NOMO-1 (cell line): ENCODE measurements at regions not wholly inside any gene's neighbourhood (a gene's known extent, or its start where the extent isn't known, plus 50 kb on each side); places are given as distances from the start of the nearest gene placed in this dataset.
"Not testable (repeated sequence)": the region's sequence is repeated elsewhere in the genome, so short reads cannot be mapped to it uniquely, and the experiment has no call there.

Source experiments
- DNase-seq, 2 experiments: peaks; one replicate each; lab custom pipeline; 2025; ENCODE audit not compliant: unreplicated experiment in 2 of 2; lab: John Stamatoyannopoulos, UW

DNA sequence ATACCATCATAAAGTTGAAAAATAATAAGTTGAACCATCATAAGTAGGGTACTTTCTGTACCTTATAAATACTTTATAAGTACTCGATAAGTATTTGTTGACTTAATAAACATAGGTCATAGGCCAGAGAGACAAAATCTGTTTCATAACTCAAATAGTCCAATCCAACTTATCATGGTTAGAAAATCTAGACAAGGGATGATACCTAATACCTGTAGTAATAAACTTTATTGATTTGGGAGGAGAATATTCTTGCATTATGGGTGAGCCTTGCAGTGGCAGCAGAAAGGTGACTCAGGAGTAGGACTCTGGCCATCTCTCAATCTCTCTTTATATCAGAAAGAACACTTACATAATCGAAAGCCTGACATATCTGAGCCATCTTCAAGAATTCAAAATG is 466.8 kb upstream of the GRIN3A start:
- no peak for DNase-seq

GRCh38 chr9:102202126-102202525 is 463.7 kb upstream of the GRIN3A start:
- DNase-seq, result no peak

- DNase-seq, result no peak
These were observed 447.5 kb upstream of the GRIN3A start for GRCh38 chr9:102185962-102186361.

DNA sequence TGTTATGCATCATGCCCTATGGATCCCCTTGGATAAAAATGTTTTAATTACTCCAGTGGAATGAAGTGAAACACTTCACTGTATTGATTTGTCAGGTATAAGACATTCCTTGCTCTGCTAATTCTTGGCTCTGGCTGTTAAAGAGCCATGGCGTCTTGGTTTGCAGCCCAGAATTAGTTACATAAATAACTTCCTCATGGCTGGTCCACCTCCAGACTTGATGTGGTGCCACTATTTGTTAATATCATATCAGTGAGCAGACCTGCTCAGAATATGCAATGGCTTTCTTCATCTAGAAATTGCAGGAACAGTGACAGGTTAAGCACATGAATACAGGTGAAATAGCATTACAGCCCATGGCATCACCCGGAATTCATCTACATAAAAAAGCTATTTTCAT is 446.9 kb upstream of the GRIN3A start:
- DNase-seq, result no peak

GRCh38 chr9:102178811-102179210 is 440.4 kb upstream of the GRIN3A start:
- DNase-seq, result no peak

DNA sequence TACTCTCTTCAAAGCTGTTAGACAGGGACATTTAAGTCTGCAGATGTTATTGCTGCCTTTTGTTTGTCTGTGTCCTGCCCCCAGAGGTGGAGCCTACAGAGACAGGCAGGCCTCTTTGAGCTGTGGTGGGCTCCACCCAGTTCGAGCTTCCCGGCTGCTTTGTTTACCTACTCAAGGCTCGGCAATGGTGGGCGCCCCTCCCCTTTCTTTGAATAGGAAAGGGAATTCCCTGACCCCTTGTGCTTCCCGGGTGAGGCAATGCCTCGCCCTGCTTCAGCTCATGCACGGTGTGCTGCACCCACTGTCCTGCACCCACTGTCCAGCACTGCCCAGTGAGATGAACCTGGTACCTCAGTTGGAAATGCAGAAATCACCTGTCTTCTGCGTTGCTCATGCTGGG is 435.8 kb upstream of the GRIN3A start:
- not testable (repeated sequence) for DNase-seq

DNA sequence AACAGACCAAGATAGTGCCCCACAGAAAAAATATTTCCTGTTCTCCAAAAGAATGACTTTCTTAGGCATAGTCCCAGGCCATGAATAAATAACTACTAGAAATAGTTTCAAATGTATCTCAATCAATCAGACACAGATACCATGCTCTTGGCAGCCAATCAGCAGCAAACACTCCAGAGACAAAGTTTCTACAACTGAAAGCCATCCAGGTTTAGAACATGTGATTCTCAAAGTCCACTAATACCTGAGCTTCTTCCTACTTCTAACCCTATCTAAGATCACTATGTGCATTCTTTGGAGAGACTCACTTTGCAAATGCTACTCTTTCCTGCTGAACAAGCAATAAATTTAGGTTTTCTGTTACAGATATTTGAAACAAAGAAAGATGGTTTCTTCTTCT is 425.8 kb upstream of the GRIN3A start:
- no peak for DNase-seq

DNA sequence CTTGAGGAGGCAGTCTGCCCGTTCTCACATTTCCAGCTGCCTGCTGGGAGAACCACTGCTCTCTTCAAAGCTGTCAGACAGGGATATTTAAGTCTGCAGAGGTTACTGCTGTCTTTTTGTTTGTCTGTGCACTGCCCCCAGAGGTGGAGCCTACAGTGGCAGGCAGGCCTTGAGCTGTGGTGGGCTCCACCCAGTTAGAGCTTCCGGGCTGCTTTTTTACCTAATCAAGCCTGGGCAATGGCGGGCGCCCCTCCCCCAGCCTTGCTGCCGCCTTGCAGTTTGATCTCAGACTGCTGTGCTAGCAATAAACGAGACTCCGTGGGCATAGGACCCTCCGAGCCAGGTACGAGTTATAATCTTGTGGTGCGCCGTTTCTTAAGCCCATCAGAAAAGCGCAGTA is 414.6 kb upstream of the GRIN3A start:
- DNase-seq, result not testable (repeated sequence)

- no peak for DNase-seq
These were observed 397.3 kb upstream of the GRIN3A start for GRCh38 chr9:102135768-102136167.

GRCh38 chr9:102124465-102124864 is 386.0 kb upstream of the GRIN3A start:
- no peak for DNase-seq

DNA sequence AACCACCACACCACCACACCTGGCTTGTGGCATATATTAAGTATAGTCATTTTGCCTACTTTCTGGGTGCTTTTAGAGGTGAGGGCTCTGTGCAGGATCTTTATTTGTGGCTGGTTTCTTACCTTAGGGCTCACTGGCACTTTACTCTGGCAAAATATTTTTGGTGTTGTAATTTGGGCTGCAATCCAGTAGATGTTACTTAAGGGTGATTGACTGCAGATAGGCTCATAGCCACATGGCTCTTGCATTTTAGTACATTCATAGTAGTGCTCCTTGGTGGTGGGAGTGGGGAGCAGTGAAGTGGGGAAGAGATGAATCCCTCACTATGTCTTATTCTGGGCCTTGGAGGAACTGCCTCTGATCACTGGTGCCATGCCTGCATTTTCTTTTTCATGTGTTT is 376.1 kb upstream of the GRIN3A start:
- DNase-seq, result no peak

DNA sequence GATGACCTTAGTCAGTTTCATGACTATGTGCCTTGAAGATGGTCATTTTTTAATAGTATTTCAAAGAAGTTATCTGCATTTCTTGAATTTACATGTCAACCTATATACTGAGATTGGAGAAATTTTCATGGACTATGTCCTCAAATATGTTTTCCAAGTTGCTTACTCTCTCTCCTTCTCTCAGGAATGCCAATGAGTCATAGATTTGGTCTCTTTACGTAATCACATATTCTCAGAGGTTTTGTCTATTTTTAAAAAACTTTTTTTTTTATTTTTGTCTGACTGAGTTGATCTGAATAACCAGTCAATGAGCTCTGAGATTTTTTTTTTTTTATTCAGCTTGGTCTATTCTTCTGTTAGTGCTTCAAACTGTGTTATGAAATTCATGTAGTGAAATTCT is 374.7 kb upstream of the GRIN3A start:
- no peak for DNase-seq

DNA sequence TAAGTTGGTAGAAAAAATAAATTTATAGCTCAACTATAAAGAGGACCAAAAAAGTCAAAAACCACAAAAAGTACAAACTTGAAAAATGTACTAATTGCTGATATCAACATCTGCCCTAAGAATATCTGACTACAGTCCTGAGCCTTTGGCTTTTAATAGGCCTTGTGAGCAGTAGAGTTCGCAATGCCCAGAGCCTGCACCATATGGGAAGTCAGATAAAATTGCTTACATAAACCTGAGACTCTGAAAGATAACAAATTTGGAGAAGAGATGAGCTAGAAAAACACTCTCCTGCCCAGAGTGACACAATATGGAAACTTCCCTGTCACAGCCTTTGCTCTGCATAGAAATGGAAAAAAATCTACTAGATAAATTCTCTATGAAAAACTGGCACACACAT is 368.0 kb upstream of the GRIN3A start:
- no peak for DNase-seq

DNA sequence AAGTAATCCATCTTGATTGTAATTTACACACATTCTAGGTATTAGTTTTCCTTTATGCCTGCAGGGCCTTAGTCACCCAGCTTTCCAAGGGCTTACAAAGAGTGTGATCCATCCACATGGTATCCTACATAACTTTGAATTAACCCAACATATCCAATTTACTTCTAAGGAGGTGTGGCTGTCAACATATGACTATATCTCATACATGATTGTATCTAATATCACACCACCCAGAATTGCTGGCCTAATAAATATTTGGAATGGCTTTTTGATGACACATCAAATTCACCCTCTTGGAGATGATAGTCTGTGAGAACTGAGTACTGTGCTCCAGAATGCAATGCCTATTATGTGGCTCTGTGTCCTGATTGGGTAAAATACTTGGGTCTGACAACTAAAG is 363.3 kb upstream of the GRIN3A start:
- DNase-seq, result no peak

- DNase-seq, result no peak
These were observed 348.7 kb upstream of the GRIN3A start for GRCh38 chr9:102087141-102087540.

- DNase-seq, result no peak
These were observed 347.1 kb upstream of the GRIN3A start for GRCh38 chr9:102085548-102085947.

DNA sequence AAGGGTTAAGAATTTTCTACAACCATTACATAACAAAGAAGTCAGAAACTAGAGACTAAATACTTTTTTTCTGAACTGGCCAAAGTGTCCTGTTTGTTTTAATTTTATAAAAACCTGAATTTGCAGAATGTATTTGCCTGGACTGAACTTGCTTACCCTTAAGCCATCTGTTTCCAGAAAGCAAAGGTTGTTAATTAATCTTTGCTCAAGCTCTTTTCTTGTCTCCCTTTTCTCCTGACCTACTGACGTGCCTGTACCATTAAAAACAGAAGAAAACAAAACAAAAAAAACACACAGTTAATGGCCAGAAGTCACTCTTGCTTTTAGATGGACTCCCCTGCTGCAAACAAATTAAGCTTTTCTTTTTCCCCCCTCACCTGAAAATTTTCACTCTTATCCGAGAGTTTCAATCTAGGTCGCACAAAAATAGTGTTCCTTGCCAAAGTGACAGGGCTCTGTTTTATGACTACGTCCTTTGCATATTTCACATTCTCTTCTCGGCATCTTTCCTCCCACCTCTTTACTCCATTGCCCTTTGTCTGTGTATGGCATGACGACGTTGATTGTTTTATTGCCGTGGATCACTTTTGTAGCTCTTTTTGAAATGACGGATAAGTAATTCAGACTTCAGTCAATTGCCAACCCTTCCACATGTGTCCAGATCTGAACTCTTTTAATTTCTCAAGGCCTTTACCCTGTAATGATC is 333.8 kb upstream of the GRIN3A start:
- no peak for DNase-seq

- DNase-seq, result no peak
These were observed 331.5 kb upstream of the GRIN3A start for GRCh38 chr9:102069969-102070368.

DNA sequence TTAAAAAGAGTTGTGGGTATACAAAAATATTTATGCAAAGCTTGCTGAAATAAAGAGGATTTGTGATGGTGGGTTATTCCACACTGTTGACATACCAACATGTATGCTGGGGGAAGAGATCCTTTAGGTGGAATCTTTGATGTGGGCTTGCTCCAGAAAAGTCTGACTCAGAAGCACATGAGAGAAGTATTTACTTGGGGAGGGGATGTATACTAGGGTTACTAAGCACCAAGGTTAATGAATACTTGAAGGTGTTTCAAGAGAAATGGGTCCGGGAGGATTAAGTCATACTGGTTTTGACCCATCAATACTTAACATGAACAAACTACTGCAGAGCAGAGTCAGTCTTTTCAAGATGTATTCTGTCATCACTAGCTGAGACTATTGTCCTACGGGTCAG is 316.4 kb upstream of the GRIN3A start:
- DNase-seq, result no peak

DNA sequence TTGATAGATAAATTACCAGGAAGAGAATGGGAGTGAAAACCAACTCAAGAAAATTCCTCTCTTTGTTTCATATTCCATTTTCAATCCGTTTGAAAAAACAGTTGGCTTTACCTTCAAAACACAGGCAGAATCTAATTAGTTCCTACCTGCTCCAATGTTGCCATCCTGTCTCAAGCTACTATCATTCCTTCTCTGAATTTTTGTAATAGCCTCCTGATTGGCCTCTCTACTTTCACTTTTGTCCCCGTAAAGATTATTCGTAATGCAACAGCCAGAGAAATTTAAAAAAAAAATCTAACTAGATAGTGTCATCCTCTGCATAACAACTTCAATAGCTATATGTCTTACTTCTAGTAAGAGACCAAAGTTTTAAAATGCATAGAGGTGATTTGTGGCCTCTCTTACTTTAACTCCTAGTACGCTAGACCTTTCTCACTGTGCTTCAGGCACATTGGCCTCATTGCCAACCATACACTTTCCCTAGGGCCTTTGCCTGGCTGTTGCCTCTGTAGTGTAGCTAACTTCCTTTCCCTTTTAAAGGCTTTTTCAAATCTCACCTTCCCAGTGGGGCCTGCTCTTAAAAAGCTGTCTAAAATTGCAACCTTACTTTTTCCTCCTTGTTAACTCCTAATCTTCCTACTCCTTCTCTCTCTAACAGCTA is 311.3 kb upstream of the GRIN3A start:
- no peak for DNase-seq

GRCh38 chr9:102047549-102047948 is 309.1 kb upstream of the GRIN3A start:
- no peak for DNase-seq

DNA sequence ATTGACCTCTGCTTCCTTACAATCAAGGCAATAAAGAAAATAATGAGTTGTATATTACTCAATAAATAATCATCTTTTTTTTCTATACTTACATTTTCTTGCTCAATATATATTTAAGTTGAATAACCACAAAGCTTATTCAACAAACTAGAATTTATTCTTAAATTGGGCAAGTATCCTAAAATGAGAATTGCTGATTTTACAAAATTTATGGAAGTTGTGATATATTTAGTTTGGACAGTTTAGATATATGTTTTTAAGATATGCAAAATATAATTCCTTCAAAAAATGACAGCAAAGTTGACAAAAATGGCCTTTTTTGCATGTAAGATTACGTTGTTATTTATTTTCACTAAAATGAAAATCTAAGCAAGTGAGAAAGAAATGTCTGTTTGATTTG is 305.7 kb upstream of the GRIN3A start:
- no peak for DNase-seq

GRCh38 chr9:102038006-102038405 is 299.6 kb upstream of the GRIN3A start:
- no peak for DNase-seq
